RWPE2 (cell line): ENCODE measurements at regions not wholly inside any gene's neighbourhood (a gene's known extent, or its start where the extent isn't known, plus 50 kb on each side); places are given as distances from the start of the nearest gene placed in this dataset.

Experiments
- ATAC-seq: fragments of 200-7000 bp; cut with Tn5 transposase; 3 replicates; pipeline ENCODE4 v1.9.1; 2021; ENCODE audit warnings: low read depth
- DNase-seq: peaks from one replicate; pipeline ENCODE4 v3.0.0-alpha.2; 2020; ENCODE audit warnings: low spot score
- H3K27ac ChIP-seq: fragments of 450-650 bp; 2 replicates; pipeline ENCODE4 v1.5.1; 2017; ENCODE audit warnings: mild to moderate bottlenecking; ENCODE audit not compliant: poor library complexity, severe bottlenecking
- H3K27me3 ChIP-seq: fragments of 250-450 bp; sonication (Bioruptor Pico); 2 replicates; pipeline ENCODE4 v1.5.1; 2021; ENCODE audit warnings: mild to moderate bottlenecking, moderate library complexity; ENCODE audit not compliant: insufficient read depth, poor library complexity, severe bottlenecking
- H3K36me3 ChIP-seq: fragments of 250-450 bp; sonication (Bioruptor Pico); 2 replicates; pipeline ENCODE4 v1.5.1; 2020; ENCODE audit warnings: low read depth, mild to moderate bottlenecking, moderate library complexity
- H3K4me1 ChIP-seq: fragments of 250-450 bp; sonication (Bioruptor Pico); 2 replicates; pipeline ENCODE4 v1.5.1; 2021; ENCODE audit warnings: mild to moderate bottlenecking, moderate library complexity; ENCODE audit not compliant: insufficient read depth, poor library complexity, severe bottlenecking
- H3K4me3 ChIP-seq: fragments of 250-450 bp; sonication (Bioruptor Pico); 2 replicates; pipeline ENCODE4 v1.5.1; 2021; ENCODE audit warnings: mild to moderate bottlenecking, moderate library complexity; ENCODE audit not compliant: severe bottlenecking
- H3K9me3 ChIP-seq: fragments of 250-450 bp; sonication (Bioruptor Pico); 2 replicates; pipeline ENCODE4 v1.5.1; 2021; ENCODE audit warnings: mild to moderate bottlenecking, moderate library complexity; ENCODE audit not compliant: severe bottlenecking
- TF ChIP-seq, protein P1 (sequence below): fragments of 450-650 bp; IDR thresholded peaks from one replicate; pipeline ENCODE4 v1.5.1; 2017; ENCODE audit warnings: mild to moderate bottlenecking, moderate library complexity; ENCODE audit not compliant: poor library complexity, severe bottlenecking

DNA sequence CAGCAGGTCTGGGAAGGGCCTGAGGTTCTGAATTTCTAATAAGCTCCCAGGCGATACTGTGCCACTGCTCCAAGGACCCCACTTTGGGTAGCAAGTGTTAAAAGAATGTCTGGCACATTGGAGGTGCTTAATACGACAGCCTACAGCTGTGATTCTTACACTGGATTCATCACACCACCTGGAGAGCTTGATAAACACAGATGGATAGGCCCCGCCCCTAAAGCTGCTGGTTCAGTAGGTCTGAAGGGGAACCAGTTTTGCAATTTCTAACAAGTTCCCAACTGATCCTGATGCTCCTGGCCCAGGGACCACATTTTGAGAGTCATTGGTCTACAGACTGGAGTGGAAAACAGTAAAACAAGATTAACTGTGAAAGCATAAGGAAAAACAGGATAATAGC is 124.8 kb upstream of the ST8SIA2 start:
- ATAC-seq (no peak), DNase-seq (no peak)
- Histone ChIP-seq H3K4me3 (no peak overlapping the region), H3K4me1 (no peaks in the 10 kb centered on the region), H3K36me3 (no peaks in the 10 kb centered on the region), H3K27me3 (peaks cover 2% of the 10 kb centered on the region), H3K27ac (no peak overlapping the region), H3K9me3 (no peaks in the 10 kb centered on the region)
- TF ChIP-seq, protein P1, sequence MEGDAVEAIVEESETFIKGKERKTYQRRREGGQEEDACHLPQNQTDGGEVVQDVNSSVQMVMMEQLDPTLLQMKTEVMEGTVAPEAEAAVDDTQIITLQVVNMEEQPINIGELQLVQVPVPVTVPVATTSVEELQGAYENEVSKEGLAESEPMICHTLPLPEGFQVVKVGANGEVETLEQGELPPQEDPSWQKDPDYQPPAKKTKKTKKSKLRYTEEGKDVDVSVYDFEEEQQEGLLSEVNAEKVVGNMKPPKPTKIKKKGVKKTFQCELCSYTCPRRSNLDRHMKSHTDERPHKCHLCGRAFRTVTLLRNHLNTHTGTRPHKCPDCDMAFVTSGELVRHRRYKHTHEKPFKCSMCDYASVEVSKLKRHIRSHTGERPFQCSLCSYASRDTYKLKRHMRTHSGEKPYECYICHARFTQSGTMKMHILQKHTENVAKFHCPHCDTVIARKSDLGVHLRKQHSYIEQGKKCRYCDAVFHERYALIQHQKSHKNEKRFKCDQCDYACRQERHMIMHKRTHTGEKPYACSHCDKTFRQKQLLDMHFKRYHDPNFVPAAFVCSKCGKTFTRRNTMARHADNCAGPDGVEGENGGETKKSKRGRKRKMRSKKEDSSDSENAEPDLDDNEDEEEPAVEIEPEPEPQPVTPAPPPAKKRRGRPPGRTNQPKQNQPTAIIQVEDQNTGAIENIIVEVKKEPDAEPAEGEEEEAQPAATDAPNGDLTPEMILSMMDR = no peak

DNA sequence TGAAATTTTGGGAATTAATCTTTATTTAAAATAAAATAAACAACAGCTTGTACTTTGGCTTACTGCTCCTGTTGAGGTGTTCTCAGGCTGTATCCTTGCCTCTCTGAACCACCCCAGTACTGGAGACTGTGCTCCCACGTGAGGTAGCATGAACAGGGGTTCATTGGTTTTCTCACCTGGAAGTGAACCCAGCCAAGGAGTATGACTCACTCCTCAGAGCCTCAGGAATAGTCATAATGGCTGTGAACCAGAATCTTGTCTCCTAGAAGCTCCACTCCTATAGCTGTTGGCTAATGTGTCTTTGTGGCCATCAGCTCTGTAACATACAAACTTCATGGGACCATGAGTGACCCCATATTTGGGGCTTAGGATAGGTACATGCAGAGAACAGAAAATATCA is 122.5 kb upstream of the ST8SIA2 start:
- no peaks in the 10 kb centered on the region for H3K4me1 ChIP-seq

DNA sequence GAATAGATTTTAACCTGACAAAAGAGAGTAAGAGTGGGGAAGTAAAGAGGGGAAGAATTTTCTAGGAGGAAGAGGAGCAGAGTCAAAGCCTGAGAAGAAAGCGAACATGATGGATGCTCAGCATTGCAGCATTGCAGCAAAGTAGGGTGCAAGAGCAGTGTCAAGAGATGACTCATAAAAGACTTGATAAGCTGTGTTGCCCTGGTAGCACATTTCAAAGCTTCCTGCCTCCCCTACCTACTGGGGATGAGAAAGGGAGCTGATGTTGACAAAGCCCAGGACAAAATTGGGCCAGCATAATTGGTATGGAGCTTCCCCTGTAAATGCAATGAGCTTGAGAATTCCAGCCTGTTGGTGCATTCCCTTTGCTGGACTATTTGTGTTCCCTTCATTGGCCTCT is 121.6 kb upstream of the ST8SIA2 start:
- Histone ChIP-seq H3K27ac (no peak overlapping the region), H3K4me1 (no peaks in the 10 kb centered on the region), H3K27me3 (peaks cover 22% of the 10 kb centered on the region), H3K36me3 (no peaks in the 10 kb centered on the region), H3K9me3 (no peaks in the 10 kb centered on the region), H3K4me3 (no peak overlapping the region)
- no peak for DNase-seq
- no peak for ATAC-seq
- TF ChIP-seq, protein P1 = no peak

More for the DNA sequence above, 122.5 kb upstream of the ST8SIA2 start:
- Histone ChIP-seq H3K9me3 (no peaks in the 10 kb centered on the region), H3K36me3 (no peaks in the 10 kb centered on the region), H3K4me3 (no peak overlapping the region), H3K27ac (no peak overlapping the region), H3K27me3 (peaks cover 22% of the 10 kb centered on the region)
- DNase-seq = no peak
- ATAC-seq = peak; percentile 58; the same call in 2 of the 3 replicates
- TF ChIP-seq, protein P1 = no peak

DNA sequence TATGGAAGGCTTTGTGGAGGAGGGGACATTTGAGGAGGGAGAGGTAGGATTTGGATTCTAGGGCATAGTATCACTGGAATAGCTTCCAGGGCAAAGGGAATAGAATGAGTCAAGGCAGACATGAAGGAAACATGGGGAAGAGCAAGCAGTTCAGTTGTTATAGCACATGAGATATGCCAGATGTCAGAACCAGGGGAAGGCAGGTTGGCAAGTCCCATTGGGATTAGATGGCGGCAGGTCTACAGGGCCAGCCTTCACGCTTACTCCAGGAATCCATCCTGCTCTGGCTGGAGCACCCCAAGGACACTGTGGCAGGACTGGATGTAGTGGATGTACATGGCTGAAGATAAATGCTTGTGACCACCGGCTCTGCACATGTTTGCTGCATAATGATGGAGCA is 120.4 kb upstream of the ST8SIA2 start:
- ATAC-seq = no peak
- no peak overlapping the region for H3K4me3 ChIP-seq
- H3K36me3 ChIP-seq = no peaks in the 10 kb centered on the region
- no peaks in the 10 kb centered on the region for H3K4me1 ChIP-seq
- no peak for DNase-seq
- H3K27me3 ChIP-seq = peaks cover 22% of the 10 kb centered on the region
- H3K9me3 ChIP-seq = no peaks in the 10 kb centered on the region
- H3K27ac ChIP-seq = no peak overlapping the region
- TF ChIP-seq, protein P1 = no peak

DNA sequence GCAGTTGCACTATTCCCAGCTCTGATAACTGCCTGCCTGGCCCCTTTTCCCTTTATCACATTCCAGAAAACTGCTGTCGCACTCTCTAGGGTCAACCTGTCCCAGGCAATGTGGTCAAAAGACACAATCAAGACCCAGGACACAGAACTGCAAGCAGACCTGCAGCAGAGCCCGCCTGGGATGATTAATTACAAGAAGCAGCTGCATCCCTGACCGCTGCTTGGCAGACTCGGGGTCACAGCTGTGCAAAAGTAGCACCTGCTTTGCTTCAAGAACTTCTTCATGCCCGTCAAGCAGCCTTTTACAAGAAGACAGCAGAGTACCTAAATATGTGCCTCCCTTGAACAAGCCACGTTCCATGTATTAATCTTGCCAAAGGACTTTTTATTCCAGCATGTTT is 120.0 kb upstream of the ST8SIA2 start:
- H3K27me3 ChIP-seq = peaks cover 22% of the 10 kb centered on the region
- no peaks in the 10 kb centered on the region for H3K36me3 ChIP-seq
- TF ChIP-seq, protein P1 = no peak
- DNase-seq (no peak), ATAC-seq (no peak)
- no peak overlapping the region for H3K4me3 ChIP-seq
- H3K27ac ChIP-seq = no peak overlapping the region
- no peaks in the 10 kb centered on the region for H3K4me1 ChIP-seq
- no peaks in the 10 kb centered on the region for H3K9me3 ChIP-seq
